Thoracic aorta (tissue), 2 donors: ENCODE measurements at regions not wholly inside any gene's neighbourhood (a gene's known extent, or its start where the extent isn't known, plus 50 kb on each side); places are given as distances from the start of the nearest gene placed in this dataset.

Experiments used
- ATAC-seq: fragments of 150-250 bp; one replicate; pipeline ENCODE4 v1.8.0; 2017; ENCODE audit warnings: low read depth; ENCODE audit not compliant: insufficient number of reproducible peaks, low FRiP score
- DNase-seq: peaks from one replicate; pipeline ENCODE4 v3.0.0-alpha.2; 2020; ENCODE audit warnings: low spot score
- H3K27ac ChIP-seq, 2 donors: fragments of 200-600 bp; sonication (generic); 1 replicate in 1 of 2; 2 replicates in 1 of 2; pipeline ENCODE4 v1.5.1; 2016; ENCODE audit warnings: mild to moderate bottlenecking in 2 of 2, moderate library complexity in 2 of 2
- H3K27me3 ChIP-seq: fragments of 200-600 bp; sonication (generic); replicated peaks from 2 replicates; pipeline ENCODE4 v1.6.0; 2016; ENCODE audit warnings: mild to moderate bottlenecking; ENCODE audit not compliant: insufficient read depth
- H3K36me3 ChIP-seq: fragments of 200-600 bp; sonication (generic); one replicate; pipeline ENCODE4 v1.5.1; 2016
- H3K4me1 ChIP-seq, 2 donors: fragments of 200-600 bp; sonication (generic); 1 replicate in 1 of 2; 2 replicates in 1 of 2; pipeline versions ENCODE4 v1.5.1 to v1.6.0; 2016; ENCODE audit warnings: low read depth in 2 of 2, mild to moderate bottlenecking in 1 of 2; ENCODE audit not compliant: control insufficient read depth in 1 of 2
- H3K4me3 ChIP-seq: fragments of 200-600 bp; sonication (generic); 2 replicates; pipeline ENCODE4 v1.5.1; 2016; ENCODE audit warnings: mild to moderate bottlenecking
- H3K9me3 ChIP-seq: fragments of 200-600 bp; sonication (generic); 2 replicates; pipeline ENCODE4 v1.5.1; 2016
- CTCF ChIP-seq: fragments of 200-600 bp; sonication (generic); IDR thresholded peaks from one replicate; pipeline ENCODE4 v1.5.1; 2019; ENCODE audit warnings: antibody characterized with exemption

GRCh38 chr11:37372667-37373066 is 774.6 kb upstream of the RAG2 start:
- Histone ChIP-seq H3K4me3 (no peak overlapping the region), H3K27me3 (no peaks in the 10 kb centered on the region), H3K36me3 (no peaks in the 10 kb centered on the region), H3K9me3 (no peaks in the 10 kb centered on the region), H3K4me1 (no peaks in the 10 kb centered on the region), H3K27ac (no peak overlapping the region)
- TF ChIP-seq CTCF, result no peak
- ATAC-seq, result no peak
- DNase-seq, result no peak

GRCh38 chr11:37371346-37371970 is 773.4 kb upstream of the RAG2 start:
- H3K27ac ChIP-seq, result no peak overlapping the region
- DNase-seq, result no peak
- H3K4me3 ChIP-seq, result no peak overlapping the region
- H3K36me3 ChIP-seq, result no peaks in the 10 kb centered on the region
- no peak for TF ChIP-seq CTCF
- no peaks in the 10 kb centered on the region for H3K4me1 ChIP-seq
- H3K9me3 ChIP-seq, result no peaks in the 10 kb centered on the region
- no peaks in the 10 kb centered on the region for H3K27me3 ChIP-seq
- ATAC-seq, result no peak

- no peak for TF ChIP-seq CTCF
- H3K4me1 ChIP-seq, result no peaks in the 10 kb centered on the region
- H3K36me3 ChIP-seq, result no peaks in the 10 kb centered on the region
- no peaks in the 10 kb centered on the region for H3K9me3 ChIP-seq
- H3K27ac ChIP-seq, result no peak overlapping the region
- ATAC-seq, result no peak
- DNase-seq, result no peak
- no peaks in the 10 kb centered on the region for H3K27me3 ChIP-seq
- H3K4me3 ChIP-seq, result no peak overlapping the region
Observed at GRCh38 chr11:37370817-37371216, 772.8 kb upstream of the RAG2 start.

GRCh38 chr11:37364246-37364839 is 766.3 kb upstream of the RAG2 start:
- H3K4me1 ChIP-seq, result no peaks in the 10 kb centered on the region
- H3K36me3 ChIP-seq, result no peaks in the 10 kb centered on the region
- DNase-seq (no peak), ATAC-seq (no peak)
- no peak for TF ChIP-seq CTCF
- H3K9me3 ChIP-seq, result no peaks in the 10 kb centered on the region
- H3K27me3 ChIP-seq, result no peaks in the 10 kb centered on the region
- no peak overlapping the region for H3K27ac ChIP-seq
- H3K4me3 ChIP-seq, result no peak overlapping the region

GRCh38 chr11:37353192-37353591 is 755.2 kb upstream of the RAG2 start:
- H3K4me1 ChIP-seq, result no peaks in the 10 kb centered on the region
- ATAC-seq, result no peak

More at GRCh38 chr11:37353192-37353591, 755.2 kb upstream of the RAG2 start:
- H3K27ac ChIP-seq, result no peak overlapping the region
- H3K27me3 ChIP-seq, result no peaks in the 10 kb centered on the region
- no peak for DNase-seq
- TF ChIP-seq CTCF, result no peak
- no peak overlapping the region for H3K4me3 ChIP-seq
- H3K9me3 ChIP-seq, result no peaks in the 10 kb centered on the region
- H3K36me3 ChIP-seq, result no peaks in the 10 kb centered on the region
